K562 (cell line): ENCODE measurements at regions not wholly inside any gene's neighbourhood (a gene's known extent, or its start where the extent isn't known, plus 50 kb on each side); places are given as distances from the start of the nearest gene placed in this dataset.

Source experiments
- CHD1 ChIP-seq: fragments of 200-600 bp; sonication (generic); IDR thresholded peaks from one replicate; pipeline ENCODE4 v1.6.1; 2012; ENCODE audit warnings: mild to moderate bottlenecking, moderate library complexity, low read length, inconsistent platforms
- CREB1 ChIP-seq, 2 experiments: sonication (generic) in 1 of 2; formaldehyde crosslinking in 1 of 2; IDR thresholded peaks; 2 replicates each; pipeline versions ENCODE4 v1.6.1 to v1.8.0; 2012 to 2022; ENCODE audit warnings: inconsistent platforms in 1 of 2, mild to moderate bottlenecking in 1 of 2, missing genetic modification reagents in 1 of 2, moderate library complexity in 1 of 2
- HMG20A ChIP-seq: fragments of 450-650 bp; formaldehyde crosslinking; conservative IDR thresholded peaks from 2 replicates; pipeline ENCODE4 v1.4.0; 2020; ENCODE audit warnings: mild to moderate bottlenecking, mixed read lengths
- NEUROD1 ChIP-seq: fragments of 150-350 bp; IDR thresholded peaks from 2 replicates; pipeline ENCODE4 v1.6.1; 2014; ENCODE audit warnings: borderline replicate concordance, low read length, low read depth; ENCODE audit not compliant: partially characterized antibody
- PHF8 ChIP-seq: fragments of 200-600 bp; sonication (generic); IDR thresholded peaks from 2 replicates; pipeline ENCODE4 v1.6.1; 2012; ENCODE audit warnings: mixed run types, mild to moderate bottlenecking, inconsistent platforms, low read length, moderate library complexity, borderline replicate concordance
- POU5F1 ChIP-seq: fragments of 150-350 bp; IDR thresholded peaks from 2 replicates; pipeline ENCODE4 v1.6.1; 2014; ENCODE audit warnings: borderline replicate concordance, low read length, low read depth, mild to moderate bottlenecking; ENCODE audit not compliant: partially characterized antibody
- RAD51 ChIP-seq: fragments of 450-650 bp; IDR thresholded peaks from 2 replicates; pipeline ENCODE4 v1.7.1; 2016; ENCODE audit warnings: low read depth, mild to moderate bottlenecking, borderline replicate concordance
- XRCC5 ChIP-seq: fragments of 200-400 bp; formaldehyde crosslinking; IDR thresholded peaks from 2 replicates; pipeline ENCODE4 v1.6.1; 2017; ENCODE audit warnings: low read depth, mild to moderate bottlenecking, low read length
- ZBED1 ChIP-seq: IDR thresholded peaks from 2 replicates; pipeline ENCODE4 v1.6.1; 2014
- ZNF384 ChIP-seq: IDR thresholded peaks from 2 replicates; pipeline ENCODE4 v1.6.1; 2012; ENCODE audit warnings: low read depth, low read length, improper control_type of control experiment
- TF ChIP-seq, protein P1 (sequence below), 3 experiments: IDR thresholded peaks in 2 of 3; conservative IDR thresholded peaks in 1 of 3; 2 replicates each; pipeline ENCODE4 v1.5.1; 2011 to 2012; ENCODE audit warnings: low read length in 3 of 3, mild to moderate bottlenecking in 3 of 3, control low read depth in 2 of 3, improper control_type of control experiment in 1 of 3, inconsistent platforms in 1 of 3, low read depth in 1 of 3, mixed read lengths in 1 of 3, moderate library complexity in 1 of 3; ENCODE audit not compliant: insufficient read depth in 2 of 3
- TF ChIP-seq, protein P2 (sequence below): fragments of 250-450 bp; sonication (Bioruptor Pico); IDR thresholded peaks from 2 replicates; pipeline ENCODE4 v1.5.0; 2021; ENCODE audit warnings: mild to moderate bottlenecking, borderline replicate concordance

DNA sequence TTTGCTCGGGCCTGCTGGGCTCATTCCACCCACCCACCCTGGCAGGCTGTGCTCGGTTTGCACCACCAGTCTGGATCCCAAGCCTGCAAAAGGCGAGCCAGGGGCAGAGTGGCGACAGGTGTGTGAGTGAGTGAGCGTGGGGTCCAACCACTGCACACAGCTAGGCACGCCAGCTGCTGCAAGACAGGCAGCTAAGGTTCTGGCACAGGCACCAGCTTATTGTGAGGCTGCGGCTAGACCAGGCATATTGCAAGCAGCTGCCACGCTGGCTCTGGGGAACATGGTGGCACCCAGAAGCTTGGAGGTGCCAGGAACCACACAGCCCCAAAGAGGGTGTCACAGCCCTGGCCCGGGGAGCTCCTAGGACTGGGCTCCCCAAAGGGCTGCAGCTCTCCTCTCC is 205.1 kb downstream of the ANKRD60 start:
- TF ChIP-seq CHD1 = no peak
- TF ChIP-seq HMG20A (CRISPR knock-in tag) = no peak
- TF ChIP-seq NEUROD1 = no peak
- no peak for TF ChIP-seq POU5F1
- TF ChIP-seq, protein P1, sequence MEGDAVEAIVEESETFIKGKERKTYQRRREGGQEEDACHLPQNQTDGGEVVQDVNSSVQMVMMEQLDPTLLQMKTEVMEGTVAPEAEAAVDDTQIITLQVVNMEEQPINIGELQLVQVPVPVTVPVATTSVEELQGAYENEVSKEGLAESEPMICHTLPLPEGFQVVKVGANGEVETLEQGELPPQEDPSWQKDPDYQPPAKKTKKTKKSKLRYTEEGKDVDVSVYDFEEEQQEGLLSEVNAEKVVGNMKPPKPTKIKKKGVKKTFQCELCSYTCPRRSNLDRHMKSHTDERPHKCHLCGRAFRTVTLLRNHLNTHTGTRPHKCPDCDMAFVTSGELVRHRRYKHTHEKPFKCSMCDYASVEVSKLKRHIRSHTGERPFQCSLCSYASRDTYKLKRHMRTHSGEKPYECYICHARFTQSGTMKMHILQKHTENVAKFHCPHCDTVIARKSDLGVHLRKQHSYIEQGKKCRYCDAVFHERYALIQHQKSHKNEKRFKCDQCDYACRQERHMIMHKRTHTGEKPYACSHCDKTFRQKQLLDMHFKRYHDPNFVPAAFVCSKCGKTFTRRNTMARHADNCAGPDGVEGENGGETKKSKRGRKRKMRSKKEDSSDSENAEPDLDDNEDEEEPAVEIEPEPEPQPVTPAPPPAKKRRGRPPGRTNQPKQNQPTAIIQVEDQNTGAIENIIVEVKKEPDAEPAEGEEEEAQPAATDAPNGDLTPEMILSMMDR (IDR thresholded peaks at IDR 0.05 in 2 of 3, conservative IDR thresholded peaks at IDR 0.05 in 1 of 3; ENCODE audit: insufficient read depth in 2 of 3, low read depth in 1 of 3, low read length in 3 of 3) = no peak
- TF ChIP-seq ZNF384 = no peak
- TF ChIP-seq, protein P2, sequence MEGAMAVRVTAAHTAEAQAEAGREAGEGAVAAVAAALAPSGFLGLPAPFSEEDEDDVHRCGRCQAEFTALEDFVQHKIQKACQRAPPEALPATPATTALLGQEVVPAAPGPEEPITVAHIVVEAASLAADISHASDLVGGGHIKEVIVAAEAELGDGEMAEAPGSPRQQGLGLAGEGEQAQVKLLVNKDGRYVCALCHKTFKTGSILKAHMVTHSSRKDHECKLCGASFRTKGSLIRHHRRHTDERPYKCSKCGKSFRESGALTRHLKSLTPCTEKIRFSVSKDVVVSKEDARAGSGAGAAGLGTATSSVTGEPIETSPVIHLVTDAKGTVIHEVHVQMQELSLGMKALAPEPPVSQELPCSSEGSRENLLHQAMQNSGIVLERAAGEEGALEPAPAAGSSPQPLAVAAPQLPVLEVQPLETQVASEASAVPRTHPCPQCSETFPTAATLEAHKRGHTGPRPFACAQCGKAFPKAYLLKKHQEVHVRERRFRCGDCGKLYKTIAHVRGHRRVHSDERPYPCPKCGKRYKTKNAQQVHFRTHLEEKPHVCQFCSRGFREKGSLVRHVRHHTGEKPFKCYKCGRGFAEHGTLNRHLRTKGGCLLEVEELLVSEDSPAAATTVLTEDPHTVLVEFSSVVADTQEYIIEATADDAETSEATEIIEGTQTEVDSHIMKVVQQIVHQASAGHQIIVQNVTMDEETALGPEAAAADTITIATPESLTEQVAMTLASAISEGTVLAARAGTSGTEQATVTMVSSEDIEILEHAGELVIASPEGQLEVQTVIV (CRISPR knock-in tag) = no peak
- TF ChIP-seq RAD51 = no peak
- TF ChIP-seq XRCC5 = no peak
- no peak for TF ChIP-seq PHF8
- TF ChIP-seq CREB1 (IDR thresholded peaks at IDR 0.05) = no peak
- TF ChIP-seq CREB1 (CRISPR knock-in tag; IDR thresholded peaks at IDR 0.05) = no peak
- no peak for TF ChIP-seq ZBED1
